GM06990 (cell line): ENCODE measurements at regions not wholly inside any gene's neighbourhood (a gene's known extent, or its start where the extent isn't known, plus 50 kb on each side); places are given as distances from the start of the nearest gene placed in this dataset.
"Not testable (repeated sequence)": the region's sequence is repeated elsewhere in the genome, so short reads cannot be mapped to it uniquely, and the experiment has no call there.

Experiments
- DNase-seq: peaks from one replicate; pipeline ENCODE4 v3.0.0-alpha.2; 2011; ENCODE audit not compliant: insufficient read length; ENCODE audit errors: extremely low read depth
- H3K27me3 ChIP-seq: replicated peaks from 2 replicates; pipeline ENCODE4 v1.6.0; 2011; ENCODE audit warnings: low read length; ENCODE audit not compliant: control insufficient read depth, insufficient read depth
- H3K36me3 ChIP-seq: 2 replicates; pipeline ENCODE4 v1.5.1; 2011; ENCODE audit warnings: low read length; ENCODE audit not compliant: control insufficient read depth, insufficient read depth
- H3K4me3 ChIP-seq: replicated peaks from 2 replicates; pipeline ENCODE4 v1.5.1; 2011; ENCODE audit warnings: low read depth, mild to moderate bottlenecking, control low read depth, low read length
- TF ChIP-seq, protein P1 (sequence below): IDR thresholded peaks from 2 replicates; pipeline ENCODE4 v1.5.1; 2011; ENCODE audit warnings: low read length, control low read depth, mild to moderate bottlenecking, inconsistent platforms; ENCODE audit not compliant: insufficient read depth, poor library complexity, severe bottlenecking

DNA sequence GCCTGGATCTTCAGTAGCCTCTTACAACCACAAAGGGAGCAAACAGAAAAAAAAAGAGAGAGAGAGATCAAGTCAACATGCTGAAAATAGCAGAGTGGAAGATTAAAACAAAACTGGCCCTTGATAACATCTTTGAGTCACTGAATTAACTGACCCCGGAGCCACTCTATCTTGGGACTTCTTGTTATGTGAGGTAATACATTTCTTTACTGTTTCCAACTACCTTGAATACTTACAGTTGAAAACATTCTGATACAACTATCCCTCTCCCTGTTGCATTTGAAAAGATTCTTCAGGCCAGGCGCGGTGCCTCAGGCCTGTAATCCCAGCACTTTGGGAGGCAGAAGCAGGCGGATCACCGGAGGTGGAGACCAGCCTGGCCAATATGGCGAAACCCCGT, 208.1 kb downstream of the MEMO1 start:
- DNase-seq: no peak
- TF ChIP-seq, protein P1, sequence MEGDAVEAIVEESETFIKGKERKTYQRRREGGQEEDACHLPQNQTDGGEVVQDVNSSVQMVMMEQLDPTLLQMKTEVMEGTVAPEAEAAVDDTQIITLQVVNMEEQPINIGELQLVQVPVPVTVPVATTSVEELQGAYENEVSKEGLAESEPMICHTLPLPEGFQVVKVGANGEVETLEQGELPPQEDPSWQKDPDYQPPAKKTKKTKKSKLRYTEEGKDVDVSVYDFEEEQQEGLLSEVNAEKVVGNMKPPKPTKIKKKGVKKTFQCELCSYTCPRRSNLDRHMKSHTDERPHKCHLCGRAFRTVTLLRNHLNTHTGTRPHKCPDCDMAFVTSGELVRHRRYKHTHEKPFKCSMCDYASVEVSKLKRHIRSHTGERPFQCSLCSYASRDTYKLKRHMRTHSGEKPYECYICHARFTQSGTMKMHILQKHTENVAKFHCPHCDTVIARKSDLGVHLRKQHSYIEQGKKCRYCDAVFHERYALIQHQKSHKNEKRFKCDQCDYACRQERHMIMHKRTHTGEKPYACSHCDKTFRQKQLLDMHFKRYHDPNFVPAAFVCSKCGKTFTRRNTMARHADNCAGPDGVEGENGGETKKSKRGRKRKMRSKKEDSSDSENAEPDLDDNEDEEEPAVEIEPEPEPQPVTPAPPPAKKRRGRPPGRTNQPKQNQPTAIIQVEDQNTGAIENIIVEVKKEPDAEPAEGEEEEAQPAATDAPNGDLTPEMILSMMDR: no peak

DNA sequence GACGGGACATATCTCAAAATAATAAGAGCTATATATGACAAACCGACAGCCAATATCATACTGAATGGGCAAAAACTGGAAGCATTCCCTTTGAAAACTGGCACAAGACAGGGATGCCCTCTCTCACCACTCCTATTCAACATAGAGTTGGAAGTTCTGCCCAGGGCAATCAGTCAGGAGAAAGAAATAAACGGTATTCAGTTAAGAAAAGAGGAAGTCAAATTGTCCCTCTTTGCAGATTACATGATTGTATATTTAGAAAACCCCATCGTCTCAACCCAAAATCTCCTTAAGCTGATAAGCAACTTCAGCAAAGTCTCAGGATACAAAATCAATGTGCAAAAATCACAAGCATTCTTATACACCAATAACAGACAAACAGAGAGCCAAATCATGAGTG, 211.5 kb downstream of the MEMO1 start:
- not testable (repeated sequence) for H3K27me3 ChIP-seq, H3K36me3 ChIP-seq, H3K4me3 ChIP-seq, DNase-seq

More for the DNA sequence above, 208.1 kb downstream of the MEMO1 start:
- H3K36me3 ChIP-seq: no peaks in the 10 kb centered on the region
- no peaks in the 10 kb centered on the region; the same call in 1 of the 2 replicates for H3K27me3 ChIP-seq
- H3K4me3 ChIP-seq: no peak overlapping the region

DNA sequence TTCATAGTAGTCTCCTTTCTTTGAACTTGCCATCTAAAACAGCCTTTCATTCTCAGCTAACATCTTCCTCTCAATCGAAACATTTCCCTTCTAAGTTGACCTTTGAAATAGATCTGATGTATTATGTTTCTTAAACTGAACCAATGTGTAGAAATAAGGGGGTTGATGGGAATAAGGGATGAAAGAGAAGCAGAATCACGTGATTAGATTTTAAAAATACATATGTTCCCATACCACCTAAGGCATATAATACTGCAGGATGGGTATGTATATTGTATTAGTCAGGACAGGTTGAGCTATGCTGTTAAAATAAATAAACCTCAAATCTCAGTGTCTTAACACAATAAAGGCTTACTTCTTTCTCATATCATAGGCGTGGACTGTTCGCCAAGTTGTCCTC, 207.5 kb upstream of the SRD5A2 start:
- Histone ChIP-seq H3K4me3 (no peak overlapping the region), H3K27me3 (no peaks in the 10 kb centered on the region), H3K36me3 (no peaks in the 10 kb centered on the region)
- TF ChIP-seq, protein P1: no peak
- DNase-seq: no peak

DNA sequence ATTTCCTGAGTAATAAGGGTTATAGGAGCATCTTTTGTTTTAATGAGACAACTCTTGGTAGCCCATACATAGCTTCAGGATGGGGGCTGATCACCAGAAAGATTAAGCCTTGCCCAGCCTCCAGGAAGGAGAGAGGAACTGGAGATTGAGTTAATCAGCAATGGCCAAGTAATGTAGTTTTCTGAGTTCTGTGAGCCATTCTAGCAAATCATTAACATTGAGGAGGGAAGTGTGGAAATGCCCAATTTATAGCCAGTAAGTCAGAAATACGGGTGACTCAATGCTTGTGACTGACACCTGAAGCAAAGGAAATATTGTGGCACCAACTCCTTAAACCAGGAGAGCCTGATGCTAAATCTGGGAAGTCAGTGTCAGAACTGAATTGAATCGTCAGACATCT, 205.1 kb upstream of the SRD5A2 start:
- no peaks in the 10 kb centered on the region for H3K27me3 ChIP-seq
- TF ChIP-seq, protein P1: no peak
- H3K4me3 ChIP-seq: no peak overlapping the region
- no peaks in the 10 kb centered on the region for H3K36me3 ChIP-seq
- DNase-seq: no peak

DNA sequence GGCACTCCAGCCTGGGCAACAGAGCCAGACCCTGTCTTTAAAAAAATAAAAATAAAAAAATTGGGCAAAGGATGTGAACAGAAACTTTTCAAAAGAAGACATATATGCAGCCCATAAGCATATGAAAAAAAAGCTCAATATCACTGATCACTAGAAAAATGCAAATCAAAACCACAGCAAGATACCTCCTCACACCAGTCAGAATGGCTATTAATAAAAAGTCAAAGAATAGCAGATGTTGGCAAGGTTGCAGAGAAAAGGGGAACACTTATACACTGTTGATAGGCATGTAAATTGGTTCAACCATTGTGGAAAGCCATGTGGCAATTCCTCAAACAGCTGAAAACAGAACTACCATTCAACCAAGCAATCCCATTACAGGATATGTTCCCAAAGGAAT, 204.1 kb upstream of the SRD5A2 start:
- Histone ChIP-seq H3K27me3 (no peaks in the 10 kb centered on the region), H3K4me3 (no peak overlapping the region), H3K36me3 (no peaks in the 10 kb centered on the region)
- no peak for DNase-seq
- TF ChIP-seq, protein P1: no peak

DNA sequence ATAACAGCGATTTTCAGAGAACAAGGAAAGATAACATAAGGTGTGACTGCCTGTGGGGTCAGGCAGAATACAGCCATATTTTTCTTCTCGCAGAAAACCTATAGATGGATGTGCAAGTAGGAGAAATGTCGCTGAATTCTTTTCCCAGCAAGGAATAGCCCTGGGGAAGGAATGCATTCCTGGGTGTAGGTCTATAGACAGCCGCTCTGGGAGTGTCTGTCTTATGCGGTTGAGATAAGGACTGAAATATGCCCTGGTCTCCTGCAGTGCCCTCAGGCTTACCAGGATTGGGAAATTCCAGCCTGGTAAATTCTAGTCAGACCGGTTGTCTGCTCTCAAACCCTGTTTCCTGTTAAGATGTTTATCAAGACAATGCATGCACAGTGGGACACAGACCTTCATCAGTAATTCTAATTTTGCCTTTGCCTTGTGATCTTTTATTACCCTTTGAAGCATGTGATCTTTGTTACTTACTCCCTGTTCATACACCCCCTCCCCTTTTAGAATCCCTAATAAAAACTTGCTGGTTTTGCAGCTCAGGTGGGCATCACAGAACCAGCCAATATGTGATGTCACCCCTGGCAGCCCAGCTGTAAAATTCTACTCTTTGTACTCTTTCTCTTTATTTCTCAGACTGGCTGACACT, 202.8 kb upstream of the SRD5A2 start:
- not testable (repeated sequence) for DNase-seq, H3K27me3 ChIP-seq, H3K36me3 ChIP-seq, H3K4me3 ChIP-seq

DNA sequence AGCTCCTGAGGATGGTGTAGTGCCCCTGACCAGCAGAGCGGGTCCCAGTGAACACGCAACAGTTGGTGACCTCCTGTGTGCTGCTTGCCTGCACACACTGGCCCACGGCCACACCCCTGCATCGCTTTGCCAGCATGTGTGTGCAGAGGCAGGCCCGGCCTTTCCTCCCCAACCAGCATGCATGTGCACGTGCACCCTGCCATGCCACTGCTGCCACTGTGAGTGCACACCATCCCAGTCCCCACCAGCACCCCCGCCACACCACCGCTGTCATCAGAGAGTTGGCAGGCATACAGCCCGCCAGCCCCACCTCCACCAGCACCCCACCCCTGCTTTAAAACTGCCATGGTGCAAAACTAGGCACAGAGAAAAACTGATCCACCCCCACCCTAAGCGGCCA, 197.4 kb upstream of the SRD5A2 start:
- DNase-seq: no peak
- TF ChIP-seq, protein P1: no peak
- no peak overlapping the region for H3K4me3 ChIP-seq
- H3K27me3 ChIP-seq: no peaks in the 10 kb centered on the region
- H3K36me3 ChIP-seq: no peaks in the 10 kb centered on the region
